Keratinocyte (primary cell): ENCODE measurements at regions not wholly inside any gene's neighbourhood (a gene's known extent, or its start where the extent isn't known, plus 50 kb on each side); places are given as distances from the start of the nearest gene placed in this dataset.

ENCODE experiments used
- DNase-seq: peaks from one replicate; pipeline ENCODE4 v3.0.0-alpha.2; 2011; ENCODE audit warnings: low read depth, missing footprints, low spot score
- FAIRE-seq: peaks from 2 replicates; lab custom pipeline; 2011; peaks lifted over from hg19 to GRCh38; lab: Jason Lieb, UNC
- H2AFZ ChIP-seq: 2 replicates; pipeline ENCODE4 v1.6.0; 2012; ENCODE audit warnings: low read length, control low read depth, inconsistent platforms; ENCODE audit not compliant: control insufficient read depth
- H3K27ac ChIP-seq: 2 replicates; pipeline ENCODE4 v1.5.1; 2011; ENCODE audit warnings: low read length; ENCODE audit not compliant: control insufficient read depth, insufficient read depth
- H3K27me3 ChIP-seq: 3 replicates; pipeline ENCODE4 v1.6.0; 2011; ENCODE audit warnings: low read length; ENCODE audit not compliant: control insufficient read depth, insufficient read depth; ENCODE audit errors: extremely low read depth
- H3K36me3 ChIP-seq, 2 experiments: 2 replicates in 1 of 2; 3 replicates in 1 of 2; pipeline ENCODE4 v1.5.1; 2011; ENCODE audit warnings: low read length in 2 of 2, mild to moderate bottlenecking in 1 of 2; ENCODE audit not compliant: control insufficient read depth in 2 of 2, insufficient read depth in 2 of 2; ENCODE audit errors: extremely low read depth in 1 of 2
- H3K4me1 ChIP-seq: 3 replicates; pipeline ENCODE4 v1.5.1; 2011; ENCODE audit warnings: low read length; ENCODE audit not compliant: control insufficient read depth, insufficient read depth; ENCODE audit errors: extremely low read depth
- H3K4me2 ChIP-seq: 3 replicates; pipeline ENCODE4 v1.6.0; 2011; ENCODE audit warnings: low read depth, low read length; ENCODE audit not compliant: control insufficient read depth, insufficient read depth; ENCODE audit errors: extremely low read depth
- H3K4me3 ChIP-seq, 3 experiments: fragments of 200-600 bp in 1 of 3; sonication (generic) in 1 of 3; 2 replicates in 2 of 3; 3 replicates in 1 of 3; pipeline ENCODE4 v1.5.1; 2011 to 2016; ENCODE audit warnings: low read length in 3 of 3, mild to moderate bottlenecking in 3 of 3, control low read depth in 2 of 3, inconsistent platforms in 1 of 3, low read depth in 1 of 3, mixed read lengths in 1 of 3, mixed run types in 1 of 3, moderate library complexity in 1 of 3; ENCODE audit not compliant: control insufficient read depth in 2 of 3, insufficient read depth in 2 of 3; ENCODE audit errors: extremely low read depth in 1 of 3
- H3K79me2 ChIP-seq: 2 replicates; pipeline ENCODE4 v1.6.0; 2012; ENCODE audit warnings: low read length; ENCODE audit not compliant: control insufficient read depth, insufficient read depth
- H3K9ac ChIP-seq: 3 replicates; pipeline ENCODE4 v1.6.0; 2011; ENCODE audit warnings: low read length; ENCODE audit not compliant: control insufficient read depth, insufficient read depth; ENCODE audit errors: extremely low read depth
- H3K9me1 ChIP-seq: 3 replicates; pipeline ENCODE4 v1.6.0; 2011; ENCODE audit warnings: low read length; ENCODE audit not compliant: control insufficient read depth, insufficient read depth; ENCODE audit errors: extremely low read depth
- H3K9me3 ChIP-seq: 2 replicates; pipeline ENCODE4 v1.5.1; 2012; ENCODE audit warnings: low read depth, low read length; ENCODE audit not compliant: control insufficient read depth
- H4K20me1 ChIP-seq: 3 replicates; pipeline ENCODE4 v1.6.0; 2011; ENCODE audit warnings: low read length; ENCODE audit not compliant: control insufficient read depth, insufficient read depth; ENCODE audit errors: extremely low read depth
- CTCF ChIP-seq, 3 experiments: IDR thresholded peaks in 1 of 3; conservative IDR thresholded peaks in 1 of 3; optimal IDR thresholded peaks in 1 of 3; 2 replicates in 2 of 3; 3 replicates in 1 of 3; pipeline versions ENCODE3 to v1.5.1; 2011; ENCODE audit warnings: low read length in 3 of 3, mild to moderate bottlenecking in 3 of 3, moderate library complexity in 2 of 3, control low read depth in 1 of 3, inconsistent platforms in 1 of 3; ENCODE audit not compliant: insufficient read depth in 2 of 3; ENCODE audit errors: extremely low read depth in 1 of 3
- EZH2 ChIP-seq: IDR thresholded peaks from one replicate; pipeline ENCODE4 v1.6.1; 2012; ENCODE audit warnings: inconsistent platforms, mild to moderate bottlenecking, low read length, moderate library complexity
- dilution Hi-C: fragments of 300-500 bp; cut with MboI; formaldehyde crosslinking; loops from one replicate; pipeline ENCODE4 v1.7.0; 2020; ENCODE audit warnings: low sequenced_read_pairs; ENCODE audit not compliant: extremely low pct_ligation_motif_present

- H4K20me1 ChIP-seq = no peaks in the 10 kb centered on the region
- H3K27ac ChIP-seq = no peak overlapping the region
- no peak overlapping the region for H3K4me3 ChIP-seq
- no peaks in the 10 kb centered on the region for H3K79me2 ChIP-seq
- H3K4me1 ChIP-seq = no peaks in the 10 kb centered on the region
- H3K9me3 ChIP-seq = no peaks in the 10 kb centered on the region
- dilution Hi-C loops = no loop called here
- H3K27me3 ChIP-seq = no peaks in the 10 kb centered on the region
- DNase-seq (no peak), FAIRE-seq (no peak)
- H3K36me3 ChIP-seq = no peaks in the 10 kb centered on the region
- TF ChIP-seq EZH2 (no peak), CTCF (optimal IDR thresholded peaks at IDR 0.05 in 1 of 3, IDR thresholded peaks at IDR 0.05 in 1 of 3, conservative IDR thresholded peaks at IDR 0.05 in 1 of 3; ENCODE audit: extremely low read depth in 1 of 3, insufficient read depth in 2 of 3, low read length in 3 of 3) (no peak)
- H3K4me2 ChIP-seq = no peak overlapping the region
- no peak overlapping the region for H2AFZ ChIP-seq
- no peak overlapping the region for H3K9ac ChIP-seq
- no peaks in the 10 kb centered on the region for H3K9me1 ChIP-seq
Observed at GRCh38 chr2:180716186-180717180, 263.9 kb upstream of the UBE2E3 start.

- no peak for FAIRE-seq
- Histone ChIP-seq H4K20me1 (no peaks in the 10 kb centered on the region), H3K4me2 (no peak overlapping the region), H3K9me3 (no peaks in the 10 kb centered on the region), H3K27me3 (no peaks in the 10 kb centered on the region), H3K9me1 (no peaks in the 10 kb centered on the region), H2AFZ (no peak overlapping the region), H3K4me1 (no peaks in the 10 kb centered on the region), H3K9ac (no peak overlapping the region), H3K27ac (no peak overlapping the region), H3K79me2 (no peaks in the 10 kb centered on the region), H3K36me3 (no peaks in the 10 kb centered on the region), H3K4me3 (no peak overlapping the region)
- no peak for TF ChIP-seq CTCF (optimal IDR thresholded peaks at IDR 0.05 in 1 of 3, IDR thresholded peaks at IDR 0.05 in 1 of 3, conservative IDR thresholded peaks at IDR 0.05 in 1 of 3; ENCODE audit: extremely low read depth in 1 of 3, insufficient read depth in 2 of 3, low read length in 3 of 3)
- TF ChIP-seq EZH2 = no peak
- DNase-seq = no peak
- dilution Hi-C loops = no loop called here
Observed at GRCh38 chr2:180715044-180715443, 265.4 kb upstream of the UBE2E3 start.
